ENCODE measurements at regions not wholly inside any gene's neighbourhood (a gene's known extent, or its start where the extent isn't known, plus 50 kb on each side); places are given as distances from the start of the nearest gene placed in this dataset.

DNA sequence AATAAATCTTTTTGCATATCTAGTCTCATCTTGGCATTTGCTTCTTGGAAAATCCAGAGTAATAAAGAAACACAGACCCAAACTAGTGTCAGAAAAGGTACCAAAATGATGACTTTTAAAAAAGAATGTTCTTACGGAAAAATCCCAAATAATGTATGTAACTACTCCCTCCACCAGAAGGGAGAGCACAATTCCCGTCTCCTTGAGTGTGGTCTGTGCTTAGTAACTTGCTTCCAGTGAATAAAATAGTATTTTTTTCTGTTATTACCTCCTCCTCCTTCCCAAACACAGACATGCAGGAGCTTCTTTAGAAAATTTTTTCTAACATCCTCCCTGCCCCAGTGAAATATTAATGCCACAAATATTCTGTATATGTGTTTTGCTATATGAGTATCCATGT, 358.1 kb downstream of the ZFHX3 start:
- TF ChIP-seq, protein P1, sequence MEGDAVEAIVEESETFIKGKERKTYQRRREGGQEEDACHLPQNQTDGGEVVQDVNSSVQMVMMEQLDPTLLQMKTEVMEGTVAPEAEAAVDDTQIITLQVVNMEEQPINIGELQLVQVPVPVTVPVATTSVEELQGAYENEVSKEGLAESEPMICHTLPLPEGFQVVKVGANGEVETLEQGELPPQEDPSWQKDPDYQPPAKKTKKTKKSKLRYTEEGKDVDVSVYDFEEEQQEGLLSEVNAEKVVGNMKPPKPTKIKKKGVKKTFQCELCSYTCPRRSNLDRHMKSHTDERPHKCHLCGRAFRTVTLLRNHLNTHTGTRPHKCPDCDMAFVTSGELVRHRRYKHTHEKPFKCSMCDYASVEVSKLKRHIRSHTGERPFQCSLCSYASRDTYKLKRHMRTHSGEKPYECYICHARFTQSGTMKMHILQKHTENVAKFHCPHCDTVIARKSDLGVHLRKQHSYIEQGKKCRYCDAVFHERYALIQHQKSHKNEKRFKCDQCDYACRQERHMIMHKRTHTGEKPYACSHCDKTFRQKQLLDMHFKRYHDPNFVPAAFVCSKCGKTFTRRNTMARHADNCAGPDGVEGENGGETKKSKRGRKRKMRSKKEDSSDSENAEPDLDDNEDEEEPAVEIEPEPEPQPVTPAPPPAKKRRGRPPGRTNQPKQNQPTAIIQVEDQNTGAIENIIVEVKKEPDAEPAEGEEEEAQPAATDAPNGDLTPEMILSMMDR (IDR thresholded peaks at IDR 0.05), result no peak
- no peak for TF ChIP-seq POLR2AphosphoS5 (IDR thresholded peaks at IDR 0.05)

All from sigmoid colon (tissue), 4 donors.